Neural cell (in vitro differentiated cells): ENCODE measurements at regions not wholly inside any gene's neighbourhood (a gene's known extent, or its start where the extent isn't known, plus 50 kb on each side); places are given as distances from the start of the nearest gene placed in this dataset.

Source experiments
- H2AFZ ChIP-seq: fragments of 200-600, 300-800 bp; sonication (generic), shearing (Covaris generic); 2 replicates; pipeline ENCODE4 v1.6.0; 2014; ENCODE audit warnings: low read depth, mild to moderate bottlenecking, antibody characterized with exemption, low read length, moderate library complexity
- H3F3A ChIP-seq: fragments of 200-600 bp; shearing (Covaris generic); 2 replicates; pipeline ENCODE4 v1.6.1; 2016; ENCODE audit warnings: mild to moderate bottlenecking, moderate library complexity, mixed read lengths, antibody characterized with exemption, low read length; ENCODE audit not compliant: insufficient read depth, poor library complexity, severe bottlenecking
- H3K27ac ChIP-seq: fragments of 200-600, 300-800 bp; sonication (generic), shearing (Covaris generic); 2 replicates; pipeline ENCODE4 v1.5.1; 2014; ENCODE audit warnings: mild to moderate bottlenecking, low read length, moderate library complexity
- H3K27me3 ChIP-seq: fragments of 300-800, 200-600 bp; sonication (generic), shearing (Covaris generic); 2 replicates; pipeline ENCODE4 v1.6.0; 2014; ENCODE audit warnings: mild to moderate bottlenecking, low read depth, low read length, moderate library complexity; ENCODE audit not compliant: insufficient read depth
- H3K36me3 ChIP-seq: fragments of 300-800, 200-600 bp; sonication (generic), shearing (Covaris generic); 2 replicates; pipeline ENCODE4 v1.5.1; 2014; ENCODE audit warnings: mild to moderate bottlenecking, antibody characterized with exemption, low read length, moderate library complexity; ENCODE audit not compliant: insufficient read depth
- H3K4me2 ChIP-seq: fragments of 300-800, 200-600 bp; sonication (generic), shearing (Covaris generic); 2 replicates; pipeline ENCODE4 v1.6.0; 2014; ENCODE audit warnings: mild to moderate bottlenecking, low read length
- H3K4me3 ChIP-seq: fragments of 300-800, 200-600 bp; sonication (generic), shearing (Covaris generic); 2 replicates; pipeline ENCODE4 v1.5.1; 2014; ENCODE audit warnings: mild to moderate bottlenecking, low read length, moderate library complexity
- H3K79me2 ChIP-seq: fragments of 200-600 bp; shearing (Covaris generic); replicated peaks from 2 replicates; pipeline ENCODE4 v1.6.0; 2014; ENCODE audit warnings: mild to moderate bottlenecking, low read length, moderate library complexity; ENCODE audit not compliant: insufficient read depth
- H3K9ac ChIP-seq: fragments of 300-800, 200-600 bp; sonication (generic), shearing (Covaris generic); 2 replicates; pipeline ENCODE4 v1.6.1; 2016; ENCODE audit warnings: mild to moderate bottlenecking, low read length, mixed read lengths
- H3K9me2 ChIP-seq: fragments of 200-600 bp; shearing (Covaris generic); 2 replicates; pipeline ENCODE4 v1.6.1; 2016; ENCODE audit warnings: mild to moderate bottlenecking, low read length, mixed read lengths; ENCODE audit not compliant: insufficient read depth
- H3K9me3 ChIP-seq: fragments of 200-600, 300-800 bp; sonication (generic), shearing (Covaris generic); 2 replicates; pipeline ENCODE4 v1.6.1; 2016; ENCODE audit warnings: mild to moderate bottlenecking, mixed run types, low read length, moderate library complexity, mixed read lengths
- H4K20me1 ChIP-seq: fragments of 200-600 bp; shearing (Covaris generic); 2 replicates; pipeline ENCODE4 v1.6.1; 2016; ENCODE audit warnings: mild to moderate bottlenecking, mixed run types; ENCODE audit not compliant: insufficient read depth
- CTCF ChIP-seq: fragments of 450-650 bp; IDR thresholded peaks from 2 replicates; pipeline ENCODE4 v1.5.1; 2014; ENCODE audit warnings: antibody characterized with exemption, mild to moderate bottlenecking, moderate library complexity; ENCODE audit not compliant: poor library complexity, severe bottlenecking
- EP300 ChIP-seq: fragments of 450-650 bp; conservative IDR thresholded peaks from 2 replicates; pipeline ENCODE4 v1.6.1; 2014; ENCODE audit warnings: antibody characterized with exemption, mild to moderate bottlenecking, moderate library complexity; ENCODE audit not compliant: poor library complexity, severe bottlenecking
- EZH2 ChIP-seq: fragments of 200-600, 300-800 bp; shearing (Covaris generic), sonication (generic); IDR thresholded peaks from 2 replicates; pipeline ENCODE4 v1.6.1; 2014; ENCODE audit warnings: antibody characterized with exemption, low read length, borderline replicate concordance, mild to moderate bottlenecking; ENCODE audit not compliant: insufficient read depth, poor library complexity, severe bottlenecking
- MXI1 ChIP-seq: fragments of 450-650 bp; conservative IDR thresholded peaks from 2 replicates; pipeline ENCODE4 v1.6.1; 2014; ENCODE audit warnings: antibody characterized with exemption, mild to moderate bottlenecking; ENCODE audit not compliant: poor library complexity, severe bottlenecking
- POLR2AphosphoS5 ChIP-seq: IDR thresholded peaks from 2 replicates; pipeline ENCODE4 v1.6.1; 2012
- RAD21 ChIP-seq: fragments of 450-650 bp; conservative IDR thresholded peaks from 2 replicates; pipeline ENCODE4 v1.6.1; 2014; ENCODE audit warnings: antibody characterized with exemption, mild to moderate bottlenecking, moderate library complexity
- REST ChIP-seq: IDR thresholded peaks from 2 replicates; pipeline ENCODE4 v1.6.1; 2012; ENCODE audit warnings: borderline replicate concordance
- SMC3 ChIP-seq: fragments of 450-650 bp; conservative IDR thresholded peaks from 2 replicates; pipeline ENCODE4 v1.6.1; 2014; ENCODE audit warnings: antibody characterized with exemption, mild to moderate bottlenecking, moderate library complexity; ENCODE audit not compliant: poor library complexity
- TAF1 ChIP-seq: IDR thresholded peaks from 2 replicates; pipeline ENCODE4 v1.6.1; 2012; ENCODE audit warnings: low read depth

GRCh38 chr5:77568082-77568481 is 70.4 kb downstream of the OTP start:
- Histone ChIP-seq H3K9me2 (no peaks in the 10 kb centered on the region), H3K36me3 (no peaks in the 10 kb centered on the region), H3K27ac (no peak overlapping the region), H4K20me1 (no peaks in the 10 kb centered on the region), H3F3A (no peaks in the 10 kb centered on the region), H3K9me3 (no peaks in the 10 kb centered on the region), H3K4me2 (no peak overlapping the region), H3K27me3 (no peaks in the 10 kb centered on the region), H3K4me3 (no peak overlapping the region), H3K9ac (no peak overlapping the region), H2AFZ (no peak overlapping the region), H3K79me2 (no peaks in the 10 kb centered on the region)
- TF ChIP-seq MXI1 (no peak), SMC3 (no peak), TAF1 (no peak), EZH2 (no peak), RAD21 (no peak), EP300 (no peak), POLR2AphosphoS5 (no peak), CTCF (no peak), REST (no peak)

GRCh38 chr5:77563475-77563874 is 71.4 kb upstream of the WDR41 start:
- H3K79me2 ChIP-seq, result no peaks in the 10 kb centered on the region
- no peak overlapping the region for H3K4me3 ChIP-seq
- H2AFZ ChIP-seq, result no peak overlapping the region
- no peaks in the 10 kb centered on the region for H4K20me1 ChIP-seq
- H3K27ac ChIP-seq, result no peak overlapping the region
- H3K9me3 ChIP-seq, result no peaks in the 10 kb centered on the region
- no peak overlapping the region for H3K4me2 ChIP-seq
- no peaks in the 10 kb centered on the region for H3F3A ChIP-seq
- no peaks in the 10 kb centered on the region for H3K9me2 ChIP-seq
- H3K9ac ChIP-seq, result no peak overlapping the region
- H3K36me3 ChIP-seq, result no peaks in the 10 kb centered on the region
- H3K27me3 ChIP-seq, result no peaks in the 10 kb centered on the region
- no peak for TF ChIP-seq POLR2AphosphoS5
- TF ChIP-seq REST, result no peak
- no peak for TF ChIP-seq EZH2
- TF ChIP-seq EP300, result no peak
- TF ChIP-seq SMC3, result no peak
- TF ChIP-seq RAD21, result no peak
- no peak for TF ChIP-seq CTCF
- no peak for TF ChIP-seq TAF1
- no peak for TF ChIP-seq MXI1
